ENCODE measurements at regions not wholly inside any gene's neighbourhood (a gene's known extent, or its start where the extent isn't known, plus 50 kb on each side); places are given as distances from the start of the nearest gene placed in this dataset.

DNA sequence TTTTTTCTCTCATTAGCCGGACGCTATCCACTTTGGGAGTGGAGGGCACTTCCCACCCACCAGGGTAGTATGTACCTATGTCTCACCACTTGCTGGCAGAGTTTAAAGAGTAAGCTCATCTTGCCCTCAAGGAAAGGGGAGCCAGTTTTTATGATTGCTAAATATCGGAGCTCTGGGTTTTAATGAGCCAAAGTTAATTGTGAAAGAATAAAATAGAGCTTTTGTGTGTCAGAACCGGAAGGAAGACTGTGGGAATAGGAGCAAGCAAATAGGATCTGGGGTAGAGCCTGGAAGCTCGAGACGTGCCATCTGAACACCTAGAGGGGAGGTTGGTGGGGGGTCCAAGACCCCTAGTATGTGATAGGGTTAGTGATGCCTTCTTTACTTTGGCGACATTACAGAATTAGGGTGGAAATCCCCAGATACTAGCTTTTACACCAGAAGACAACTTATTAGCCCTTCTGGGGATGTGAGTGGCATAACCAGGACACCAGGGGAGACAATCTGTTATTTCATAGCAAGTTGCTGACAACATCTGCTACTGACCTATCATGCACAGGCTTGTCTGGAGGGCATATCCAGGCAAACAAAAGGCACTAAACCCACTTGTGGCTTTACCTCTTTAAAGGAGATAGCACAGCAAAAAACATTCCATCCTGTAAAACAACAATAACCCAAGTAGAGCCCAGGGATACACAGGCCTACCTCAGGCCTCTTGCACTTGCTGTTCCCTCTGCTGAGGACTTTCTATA, 333.8 kb downstream of the ZNF621 start:
- TF ChIP-seq, protein P1, sequence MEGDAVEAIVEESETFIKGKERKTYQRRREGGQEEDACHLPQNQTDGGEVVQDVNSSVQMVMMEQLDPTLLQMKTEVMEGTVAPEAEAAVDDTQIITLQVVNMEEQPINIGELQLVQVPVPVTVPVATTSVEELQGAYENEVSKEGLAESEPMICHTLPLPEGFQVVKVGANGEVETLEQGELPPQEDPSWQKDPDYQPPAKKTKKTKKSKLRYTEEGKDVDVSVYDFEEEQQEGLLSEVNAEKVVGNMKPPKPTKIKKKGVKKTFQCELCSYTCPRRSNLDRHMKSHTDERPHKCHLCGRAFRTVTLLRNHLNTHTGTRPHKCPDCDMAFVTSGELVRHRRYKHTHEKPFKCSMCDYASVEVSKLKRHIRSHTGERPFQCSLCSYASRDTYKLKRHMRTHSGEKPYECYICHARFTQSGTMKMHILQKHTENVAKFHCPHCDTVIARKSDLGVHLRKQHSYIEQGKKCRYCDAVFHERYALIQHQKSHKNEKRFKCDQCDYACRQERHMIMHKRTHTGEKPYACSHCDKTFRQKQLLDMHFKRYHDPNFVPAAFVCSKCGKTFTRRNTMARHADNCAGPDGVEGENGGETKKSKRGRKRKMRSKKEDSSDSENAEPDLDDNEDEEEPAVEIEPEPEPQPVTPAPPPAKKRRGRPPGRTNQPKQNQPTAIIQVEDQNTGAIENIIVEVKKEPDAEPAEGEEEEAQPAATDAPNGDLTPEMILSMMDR (IDR thresholded peaks at IDR 0.05): no peak
- no peak for TF ChIP-seq POLR2AphosphoS5 (IDR thresholded peaks at IDR 0.05; ENCODE audit: low read depth, low read length)
